K562 (cell line): ENCODE measurements at regions not wholly inside any gene's neighbourhood (a gene's known extent, or its start where the extent isn't known, plus 50 kb on each side); places are given as distances from the start of the nearest gene placed in this dataset.

Source experiments
- ASH1L ChIP-seq: fragments of 450-650 bp; IDR thresholded peaks from 2 replicates; pipeline ENCODE4 v1.6.1; 2018; ENCODE audit warnings: borderline replicate concordance, mild to moderate bottlenecking, low read depth; ENCODE audit not compliant: partially characterized antibody
- CBFA2T2 ChIP-seq: fragments of 450-650 bp; conservative IDR thresholded peaks from 2 replicates; pipeline ENCODE4 v1.6.1; 2017; ENCODE audit warnings: mild to moderate bottlenecking
- ETV5 ChIP-seq: sonication (generic); formaldehyde crosslinking; IDR thresholded peaks from 2 replicates; pipeline ENCODE4 v1.4.0; 2020; ENCODE audit warnings: low read depth, mild to moderate bottlenecking, missing genetic modification reagents
- GABPB2 ChIP-seq: fragments of 250-450 bp; sonication (Bioruptor Pico); conservative IDR thresholded peaks from 2 replicates; pipeline ENCODE4 v1.5.1; 2021; ENCODE audit warnings: mild to moderate bottlenecking
- ILF3 ChIP-seq: fragments of 450-650 bp; IDR thresholded peaks from 2 replicates; pipeline ENCODE4 v1.6.1; 2018; ENCODE audit warnings: antibody characterized with exemption, mild to moderate bottlenecking, moderate library complexity, borderline replicate concordance
- KDM4B ChIP-seq, 2 experiments: fragments of 450-650 bp in 1 of 2; sonication (generic) in 1 of 2; IDR thresholded peaks; 2 replicates each; pipeline ENCODE4 v1.6.1; 2016 to 2017; ENCODE audit warnings: borderline replicate concordance in 2 of 2, antibody characterized with exemption in 1 of 2, low read depth in 1 of 2, mild to moderate bottlenecking in 1 of 2
- KDM5B ChIP-seq: fragments of 200-600 bp; sonication (generic); IDR thresholded peaks from 2 replicates; pipeline ENCODE4 v1.6.1; 2012; ENCODE audit warnings: low read depth, mild to moderate bottlenecking, moderate library complexity, low read length, control low read depth, inconsistent platforms; ENCODE audit not compliant: insufficient replicate concordance
- LARP7 ChIP-seq: fragments of 450-650 bp; IDR thresholded peaks from 2 replicates; pipeline ENCODE4 v1.6.1; 2016
- MEIS2 ChIP-seq: fragments of 450-650 bp; IDR thresholded peaks from 2 replicates; pipeline ENCODE4 v1.6.1; 2014; ENCODE audit warnings: mild to moderate bottlenecking; ENCODE audit not compliant: partially characterized antibody
- RBM34 ChIP-seq: fragments of 200-400 bp; formaldehyde crosslinking; IDR thresholded peaks from 2 replicates; pipeline ENCODE4 v1.6.1; 2018; ENCODE audit warnings: low read length, borderline replicate concordance; ENCODE audit not compliant: insufficient read depth
- ZNF324 ChIP-seq: fragments of 250-450 bp; sonication (Bioruptor Pico); IDR thresholded peaks from 2 replicates; pipeline ENCODE4 v1.4.0; 2020; ENCODE audit warnings: mild to moderate bottlenecking
- ZNF780A ChIP-seq: fragments of 250-450 bp; sonication (Bioruptor Pico); IDR thresholded peaks from 2 replicates; pipeline ENCODE4 v1.5.0; 2021; ENCODE audit warnings: mild to moderate bottlenecking
- TF ChIP-seq, protein P1 (sequence below): fragments of 250-450 bp; sonication (Bioruptor Pico); IDR thresholded peaks from 2 replicates; pipeline ENCODE4 v1.4.0; 2020; ENCODE audit warnings: mild to moderate bottlenecking, moderate library complexity
- TF ChIP-seq, protein P2 (sequence below), 2 experiments: IDR thresholded peaks; 2 replicates each; pipeline ENCODE4 v1.6.1; 2012; ENCODE audit warnings: improper control_type of control experiment in 2 of 2, low read depth in 2 of 2, low read length in 2 of 2, borderline replicate concordance in 1 of 2
- TF ChIP-seq, protein P3 (sequence below): fragments of 150-350 bp; conservative IDR thresholded peaks from 2 replicates; pipeline ENCODE4 v1.6.1; 2014; ENCODE audit warnings: low read length
- TF ChIP-seq, protein P4 (sequence below): fragments of 250-450 bp; sonication (Bioruptor Pico); IDR thresholded peaks from 2 replicates; pipeline ENCODE4 v1.4.0; 2020; ENCODE audit warnings: mild to moderate bottlenecking

DNA sequence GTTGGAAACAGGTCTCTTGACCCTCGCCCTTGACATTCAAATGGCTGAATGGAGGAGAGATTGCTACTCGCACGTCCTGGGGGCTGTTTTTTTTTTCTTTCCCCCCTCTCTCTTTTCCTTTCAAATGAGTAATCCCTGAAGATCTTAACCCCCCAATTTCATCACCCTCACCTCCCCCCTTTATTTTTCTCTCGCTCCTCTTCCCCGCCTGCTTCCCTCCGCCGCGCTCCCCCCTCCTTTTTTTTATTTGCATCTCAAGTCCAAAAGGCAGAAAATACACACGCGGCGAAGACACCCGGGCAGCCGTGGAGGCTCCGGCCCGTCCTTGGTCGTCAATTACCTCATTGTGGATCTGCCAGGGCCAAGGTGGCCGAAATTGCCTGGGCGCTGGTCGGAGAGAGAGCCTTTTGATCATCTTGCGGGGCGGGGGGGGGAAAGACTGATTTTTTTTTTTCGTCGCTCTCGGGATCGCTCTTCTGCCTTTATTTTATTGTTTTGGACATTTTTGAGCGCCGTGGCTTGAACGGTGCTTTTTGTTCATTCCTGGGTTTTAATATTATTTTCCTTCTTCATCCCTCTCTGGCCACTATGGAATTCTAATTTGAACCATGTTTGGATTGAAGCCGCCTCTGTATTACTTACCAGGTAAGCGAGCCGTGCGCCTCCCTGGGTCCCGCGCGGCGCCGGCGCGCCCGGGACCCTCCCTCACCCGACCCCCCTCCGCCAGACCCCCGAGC is 57.2 kb upstream of the GSE1 start (continued):
- TF ChIP-seq KDM4B (IDR thresholded peaks at IDR 0.05; ENCODE audit: borderline replicate concordance in 2 of 2, low read depth in 1 of 2) (no peak), ETV5 (CRISPR knock-in tag) (peak; percentile 45; the same call in 1 of the 2 replicates), ZNF780A (CRISPR knock-in tag) (no peak), ZNF324 (CRISPR knock-in tag) (no peak), KDM5B (peak; percentile 50), ASH1L (no peak), GABPB2 (CRISPR knock-in tag) (no peak), MEIS2 (no peak), ILF3 (no peak), CBFA2T2 (no peak), RBM34 (no peak), LARP7 (peak; percentile 43; the same call in 1 of the 2 replicates)
- TF ChIP-seq, protein P1, sequence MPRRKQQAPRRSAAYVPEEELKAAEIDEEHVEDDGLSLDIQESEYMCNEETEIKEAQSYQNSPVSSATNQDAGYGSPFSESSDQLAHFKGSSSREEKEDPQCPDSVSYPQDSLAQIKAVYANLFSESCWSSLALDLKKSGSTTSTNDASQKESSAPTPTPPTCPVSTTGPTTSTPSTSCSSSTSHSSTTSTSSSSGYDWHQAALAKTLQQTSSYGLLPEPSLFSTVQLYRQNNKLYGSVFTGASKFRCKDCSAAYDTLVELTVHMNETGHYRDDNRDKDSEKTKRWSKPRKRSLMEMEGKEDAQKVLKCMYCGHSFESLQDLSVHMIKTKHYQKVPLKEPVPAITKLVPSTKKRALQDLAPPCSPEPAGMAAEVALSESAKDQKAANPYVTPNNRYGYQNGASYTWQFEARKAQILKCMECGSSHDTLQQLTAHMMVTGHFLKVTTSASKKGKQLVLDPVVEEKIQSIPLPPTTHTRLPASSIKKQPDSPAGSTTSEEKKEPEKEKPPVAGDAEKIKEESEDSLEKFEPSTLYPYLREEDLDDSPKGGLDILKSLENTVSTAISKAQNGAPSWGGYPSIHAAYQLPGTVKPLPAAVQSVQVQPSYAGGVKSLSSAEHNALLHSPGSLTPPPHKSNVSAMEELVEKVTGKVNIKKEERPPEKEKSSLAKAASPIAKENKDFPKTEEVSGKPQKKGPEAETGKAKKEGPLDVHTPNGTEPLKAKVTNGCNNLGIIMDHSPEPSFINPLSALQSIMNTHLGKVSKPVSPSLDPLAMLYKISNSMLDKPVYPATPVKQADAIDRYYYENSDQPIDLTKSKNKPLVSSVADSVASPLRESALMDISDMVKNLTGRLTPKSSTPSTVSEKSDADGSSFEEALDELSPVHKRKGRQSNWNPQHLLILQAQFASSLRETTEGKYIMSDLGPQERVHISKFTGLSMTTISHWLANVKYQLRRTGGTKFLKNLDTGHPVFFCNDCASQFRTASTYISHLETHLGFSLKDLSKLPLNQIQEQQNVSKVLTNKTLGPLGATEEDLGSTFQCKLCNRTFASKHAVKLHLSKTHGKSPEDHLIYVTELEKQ = no peak
- TF ChIP-seq, protein P2, sequence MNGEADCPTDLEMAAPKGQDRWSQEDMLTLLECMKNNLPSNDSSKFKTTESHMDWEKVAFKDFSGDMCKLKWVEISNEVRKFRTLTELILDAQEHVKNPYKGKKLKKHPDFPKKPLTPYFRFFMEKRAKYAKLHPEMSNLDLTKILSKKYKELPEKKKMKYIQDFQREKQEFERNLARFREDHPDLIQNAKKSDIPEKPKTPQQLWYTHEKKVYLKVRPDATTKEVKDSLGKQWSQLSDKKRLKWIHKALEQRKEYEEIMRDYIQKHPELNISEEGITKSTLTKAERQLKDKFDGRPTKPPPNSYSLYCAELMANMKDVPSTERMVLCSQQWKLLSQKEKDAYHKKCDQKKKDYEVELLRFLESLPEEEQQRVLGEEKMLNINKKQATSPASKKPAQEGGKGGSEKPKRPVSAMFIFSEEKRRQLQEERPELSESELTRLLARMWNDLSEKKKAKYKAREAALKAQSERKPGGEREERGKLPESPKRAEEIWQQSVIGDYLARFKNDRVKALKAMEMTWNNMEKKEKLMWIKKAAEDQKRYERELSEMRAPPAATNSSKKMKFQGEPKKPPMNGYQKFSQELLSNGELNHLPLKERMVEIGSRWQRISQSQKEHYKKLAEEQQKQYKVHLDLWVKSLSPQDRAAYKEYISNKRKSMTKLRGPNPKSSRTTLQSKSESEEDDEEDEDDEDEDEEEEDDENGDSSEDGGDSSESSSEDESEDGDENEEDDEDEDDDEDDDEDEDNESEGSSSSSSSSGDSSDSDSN (IDR thresholded peaks at IDR 0.05; ENCODE audit: borderline replicate concordance in 1 of 2, low read depth in 2 of 2, low read length in 2 of 2) = no peak
- TF ChIP-seq, protein P3, sequence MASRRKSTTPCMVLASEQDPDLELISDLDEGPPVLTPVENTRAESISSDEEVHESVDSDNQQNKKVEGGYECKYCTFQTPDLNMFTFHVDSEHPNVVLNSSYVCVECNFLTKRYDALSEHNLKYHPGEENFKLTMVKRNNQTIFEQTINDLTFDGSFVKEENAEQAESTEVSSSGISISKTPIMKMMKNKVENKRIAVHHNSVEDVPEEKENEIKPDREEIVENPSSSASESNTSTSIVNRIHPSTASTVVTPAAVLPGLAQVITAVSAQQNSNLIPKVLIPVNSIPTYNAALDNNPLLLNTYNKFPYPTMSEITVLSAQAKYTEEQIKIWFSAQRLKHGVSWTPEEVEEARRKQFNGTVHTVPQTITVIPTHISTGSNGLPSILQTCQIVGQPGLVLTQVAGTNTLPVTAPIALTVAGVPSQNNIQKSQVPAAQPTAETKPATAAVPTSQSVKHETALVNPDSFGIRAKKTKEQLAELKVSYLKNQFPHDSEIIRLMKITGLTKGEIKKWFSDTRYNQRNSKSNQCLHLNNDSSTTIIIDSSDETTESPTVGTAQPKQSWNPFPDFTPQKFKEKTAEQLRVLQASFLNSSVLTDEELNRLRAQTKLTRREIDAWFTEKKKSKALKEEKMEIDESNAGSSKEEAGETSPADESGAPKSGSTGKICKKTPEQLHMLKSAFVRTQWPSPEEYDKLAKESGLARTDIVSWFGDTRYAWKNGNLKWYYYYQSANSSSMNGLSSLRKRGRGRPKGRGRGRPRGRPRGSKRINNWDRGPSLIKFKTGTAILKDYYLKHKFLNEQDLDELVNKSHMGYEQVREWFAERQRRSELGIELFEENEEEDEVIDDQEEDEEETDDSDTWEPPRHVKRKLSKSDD = no peak
- TF ChIP-seq, protein P4, sequence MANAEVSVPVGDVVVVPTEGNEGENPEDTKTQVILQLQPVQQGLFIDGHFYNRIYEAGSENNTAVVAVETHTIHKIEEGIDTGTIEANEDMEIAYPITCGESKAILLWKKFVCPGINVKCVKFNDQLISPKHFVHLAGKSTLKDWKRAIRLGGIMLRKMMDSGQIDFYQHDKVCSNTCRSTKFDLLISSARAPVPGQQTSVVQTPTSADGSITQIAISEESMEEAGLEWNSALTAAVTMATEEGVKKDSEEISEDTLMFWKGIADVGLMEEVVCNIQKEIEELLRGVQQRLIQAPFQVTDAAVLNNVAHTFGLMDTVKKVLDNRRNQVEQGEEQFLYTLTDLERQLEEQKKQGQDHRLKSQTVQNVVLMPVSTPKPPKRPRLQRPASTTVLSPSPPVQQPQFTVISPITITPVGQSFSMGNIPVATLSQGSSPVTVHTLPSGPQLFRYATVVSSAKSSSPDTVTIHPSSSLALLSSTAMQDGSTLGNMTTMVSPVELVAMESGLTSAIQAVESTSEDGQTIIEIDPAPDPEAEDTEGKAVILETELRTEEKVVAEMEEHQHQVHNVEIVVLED (CRISPR knock-in tag) = no peak
